Hepatocyte (in vitro differentiated cells): ENCODE measurements at regions not wholly inside any gene's neighbourhood (a gene's known extent, or its start where the extent isn't known, plus 50 kb on each side); places are given as distances from the start of the nearest gene placed in this dataset.

Source experiments
- DNase-seq: peaks from one replicate; pipeline ENCODE4 v3.0.0-alpha.2; 2016; ENCODE audit warnings: low spot score
- H2AFZ ChIP-seq: fragments of 200-600 bp; sonication (generic); 2 replicates; pipeline ENCODE4 v1.6.0; 2016; ENCODE audit warnings: antibody characterized with exemption, mild to moderate bottlenecking
- H3K27ac ChIP-seq: fragments of 200-600 bp; sonication (generic); 2 replicates; pipeline ENCODE4 v1.5.1; 2016; ENCODE audit warnings: mild to moderate bottlenecking
- H3K27me3 ChIP-seq: fragments of 200-600 bp; sonication (generic); 2 replicates; pipeline ENCODE4 v1.6.1; 2016
- H3K36me3 ChIP-seq: fragments of 200-600 bp; sonication (generic); replicated peaks from 2 replicates; pipeline ENCODE4 v1.5.1; 2016; ENCODE audit warnings: low read depth; ENCODE audit not compliant: insufficient read depth
- H3K4me1 ChIP-seq: fragments of 200-600 bp; sonication (generic); 2 replicates; pipeline ENCODE4 v1.5.1; 2016; ENCODE audit warnings: mild to moderate bottlenecking, moderate library complexity; ENCODE audit not compliant: insufficient read depth
- H3K4me2 ChIP-seq: fragments of 200-600 bp; sonication (generic); 2 replicates; pipeline ENCODE4 v1.6.0; 2016
- H3K4me3 ChIP-seq: fragments of 200-600 bp; sonication (generic); 2 replicates; pipeline ENCODE4 v1.5.1; 2016; ENCODE audit warnings: mild to moderate bottlenecking
- H3K79me2 ChIP-seq: fragments of 200-600 bp; sonication (generic); 2 replicates; pipeline ENCODE4 v1.6.0; 2017; ENCODE audit warnings: mild to moderate bottlenecking
- H3K9me2 ChIP-seq: fragments of 200-600 bp; sonication (generic); replicated peaks from 2 replicates; pipeline ENCODE4 v1.6.0; 2017; ENCODE audit warnings: mild to moderate bottlenecking; ENCODE audit not compliant: insufficient read depth
- H3K9me3 ChIP-seq: fragments of 200-600 bp; sonication (generic); 2 replicates; pipeline ENCODE4 v1.5.1; 2016; ENCODE audit warnings: low read depth, mild to moderate bottlenecking
- H4K20me1 ChIP-seq: fragments of 200-600 bp; sonication (generic); 2 replicates; pipeline ENCODE4 v1.6.0; 2016; ENCODE audit warnings: mild to moderate bottlenecking; ENCODE audit not compliant: insufficient read depth, poor library complexity, severe bottlenecking
- CTCF ChIP-seq: fragments of 200-600 bp; sonication (generic); IDR thresholded peaks from 2 replicates; pipeline ENCODE4 v1.5.1; 2016; ENCODE audit warnings: antibody characterized with exemption, mild to moderate bottlenecking; ENCODE audit not compliant: poor library complexity
- EZH2 ChIP-seq: fragments of 200-600 bp; sonication (generic); IDR thresholded peaks from 2 replicates; pipeline ENCODE4 v1.6.1; 2016; ENCODE audit warnings: antibody characterized with exemption, mild to moderate bottlenecking, borderline replicate concordance
- EZH2phosphoT487 ChIP-seq: fragments of 200-600 bp; sonication (generic); IDR thresholded peaks from one replicate; pipeline ENCODE4 v1.6.1; 2018; ENCODE audit warnings: antibody characterized with exemption, mild to moderate bottlenecking, low read depth, moderate library complexity; ENCODE audit not compliant: unreplicated experiment, severe bottlenecking
- WGBS: methylation state at CpG from one replicate; pipeline ENCODE4 v1.1.6; 2016; ENCODE audit warnings: low lambda C conversion rate; ENCODE audit errors: missing lambda C conversion rate; 5-methylcytosine and 5-hydroxymethylcytosine counted together

- no peaks in the 10 kb centered on the region for H3K9me3 ChIP-seq
- WGBS, result 77% methylated on average over 2 of the region's 2 CpGs
- H3K27me3 ChIP-seq, result no peaks in the 10 kb centered on the region
- no peaks in the 10 kb centered on the region for H3K9me2 ChIP-seq
- no peak for DNase-seq
- no peaks in the 10 kb centered on the region for H3K4me1 ChIP-seq
- H3K4me3 ChIP-seq, result no peak overlapping the region
- H3K36me3 ChIP-seq, result no peaks in the 10 kb centered on the region
- H2AFZ ChIP-seq, result no peak overlapping the region
- H3K27ac ChIP-seq, result no peak overlapping the region
- TF ChIP-seq EZH2phosphoT487 (no peak), CTCF (no peak), EZH2 (no peak)
- no peaks in the 10 kb centered on the region for H3K79me2 ChIP-seq
- no peaks in the 10 kb centered on the region for H4K20me1 ChIP-seq
- no peak overlapping the region for H3K4me2 ChIP-seq
These were observed 253.1 kb upstream of the EDA2R start for GRCh38 chrX:66892004-66892403.

GRCh38 chrX:66889418-66889817 is 250.5 kb upstream of the EDA2R start:
- H2AFZ ChIP-seq, result no peak overlapping the region
- no peak overlapping the region for H3K4me2 ChIP-seq
- no peak for DNase-seq
- no peaks in the 10 kb centered on the region for H3K9me3 ChIP-seq
- no peaks in the 10 kb centered on the region for H3K9me2 ChIP-seq
- H3K36me3 ChIP-seq, result no peaks in the 10 kb centered on the region
- 81% methylated on average over 2 of the region's 2 CpGs for WGBS
- no peak for TF ChIP-seq EZH2
- no peak for TF ChIP-seq CTCF
- TF ChIP-seq EZH2phosphoT487, result no peak
- H3K4me1 ChIP-seq, result no peaks in the 10 kb centered on the region
- no peak overlapping the region for H3K4me3 ChIP-seq
- no peaks in the 10 kb centered on the region for H3K27me3 ChIP-seq
- H3K27ac ChIP-seq, result no peak overlapping the region
- no peaks in the 10 kb centered on the region for H3K79me2 ChIP-seq
- no peaks in the 10 kb centered on the region for H4K20me1 ChIP-seq

- H3K36me3 ChIP-seq, result no peaks in the 10 kb centered on the region
- WGBS, result 70% methylated on average over 2 of the region's 2 CpGs
- no peak overlapping the region for H3K4me3 ChIP-seq
- H3K4me2 ChIP-seq, result no peak overlapping the region
- H3K79me2 ChIP-seq, result no peaks in the 10 kb centered on the region
- no peaks in the 10 kb centered on the region for H3K9me3 ChIP-seq
- no peaks in the 10 kb centered on the region for H4K20me1 ChIP-seq
- DNase-seq, result no peak
- no peaks in the 10 kb centered on the region for H3K27me3 ChIP-seq
- H3K27ac ChIP-seq, result no peak overlapping the region
- no peak overlapping the region for H2AFZ ChIP-seq
- H3K4me1 ChIP-seq, result no peaks in the 10 kb centered on the region
- H3K9me2 ChIP-seq, result no peaks in the 10 kb centered on the region
- no peak for TF ChIP-seq EZH2
- no peak for TF ChIP-seq EZH2phosphoT487
- TF ChIP-seq CTCF, result no peak
These were observed 243.2 kb upstream of the EDA2R start for GRCh38 chrX:66882101-66882500.

- H3K27ac ChIP-seq, result no peak overlapping the region
- H3K36me3 ChIP-seq, result no peaks in the 10 kb centered on the region
- H2AFZ ChIP-seq, result no peak overlapping the region
- TF ChIP-seq CTCF (no peak), EZH2 (no peak), EZH2phosphoT487 (no peak)
- no peaks in the 10 kb centered on the region for H3K9me3 ChIP-seq
- no peak for DNase-seq
- no peak overlapping the region for H3K4me3 ChIP-seq
- H3K79me2 ChIP-seq, result no peaks in the 10 kb centered on the region
- WGBS, result 32% methylated on average over 2 of the region's 2 CpGs
- H3K9me2 ChIP-seq, result no peaks in the 10 kb centered on the region
- no peaks in the 10 kb centered on the region for H4K20me1 ChIP-seq
- H3K4me1 ChIP-seq, result no peaks in the 10 kb centered on the region
- no peak overlapping the region for H3K4me2 ChIP-seq
- H3K27me3 ChIP-seq, result no peaks in the 10 kb centered on the region
These were observed 237.9 kb upstream of the EDA2R start for GRCh38 chrX:66876776-66877175.
